H1 (cell line): ENCODE measurements at regions not wholly inside any gene's neighbourhood (a gene's known extent, or its start where the extent isn't known, plus 50 kb on each side); places are given as distances from the start of the nearest gene placed in this dataset.

Source experiments
- CHD7 ChIP-seq: fragments of 300-600 bp; sonication (generic); IDR thresholded peaks from 2 replicates; pipeline ENCODE4 v1.7.1; 2012; ENCODE audit warnings: low read length, moderate library complexity, mild to moderate bottlenecking, inconsistent platforms; ENCODE audit not compliant: insufficient replicate concordance
- HDAC6 ChIP-seq: IDR thresholded peaks from one replicate; pipeline ENCODE4 v1.7.1; 2012; ENCODE audit warnings: low read depth, mild to moderate bottlenecking, inconsistent platforms, low read length, moderate library complexity

GRCh38 chr6:105902401-105903031 is 183.6 kb upstream of the PRDM1 start (continued):
- TF ChIP-seq CHD7 (no peak), HDAC6 (no peak)
